GM21360 (cell line): ENCODE measurements at regions not wholly inside any gene's neighbourhood (a gene's known extent, or its start where the extent isn't known, plus 50 kb on each side); places are given as distances from the start of the nearest gene placed in this dataset.

ENCODE experiments used
- ATAC-seq: cut with Tn5 transposase; IDR thresholded peaks from one replicate; pipeline ENCODE4 v1.9.1; 2021; ENCODE audit warnings: mild to moderate bottlenecking, moderate library complexity; ENCODE audit not compliant: unreplicated experiment

GRCh38 chr12:13597837-13598236 is 383.6 kb downstream of the GRIN2B start:
- ATAC-seq, result no peak

GRCh38 chr12:13597166-13597565 is 384.2 kb downstream of the GRIN2B start:
- ATAC-seq, result no peak

DNA sequence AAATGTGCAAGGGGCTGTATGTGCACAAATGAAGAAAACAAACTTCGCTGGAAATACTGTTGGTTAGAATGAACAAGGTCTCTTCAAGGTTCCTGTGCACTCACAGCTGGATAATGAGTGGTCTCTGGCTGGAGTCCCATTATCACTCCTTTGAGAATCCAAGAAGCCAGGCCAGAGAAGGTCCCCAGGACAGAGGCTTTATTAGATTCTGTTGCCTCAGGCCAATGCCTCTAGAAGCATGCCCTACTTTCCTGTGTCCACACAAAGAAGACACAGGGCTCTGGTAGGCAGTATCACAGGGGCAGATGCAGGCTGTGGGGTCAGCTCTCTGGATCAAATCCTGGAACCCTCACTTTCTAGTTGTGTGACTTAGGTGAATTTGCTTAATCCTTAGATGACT is 384.7 kb downstream of the GRIN2B start:
- no peak for ATAC-seq

GRCh38 chr12:13595536-13596443 is 385.6 kb downstream of the GRIN2B start:
- no peak for ATAC-seq

GRCh38 chr12:13594731-13595514 is 386.5 kb downstream of the GRIN2B start:
- ATAC-seq, result no peak

- no peak for ATAC-seq
Observed at GRCh38 chr12:13592063-13592942, 389.1 kb downstream of the GRIN2B start.

DNA sequence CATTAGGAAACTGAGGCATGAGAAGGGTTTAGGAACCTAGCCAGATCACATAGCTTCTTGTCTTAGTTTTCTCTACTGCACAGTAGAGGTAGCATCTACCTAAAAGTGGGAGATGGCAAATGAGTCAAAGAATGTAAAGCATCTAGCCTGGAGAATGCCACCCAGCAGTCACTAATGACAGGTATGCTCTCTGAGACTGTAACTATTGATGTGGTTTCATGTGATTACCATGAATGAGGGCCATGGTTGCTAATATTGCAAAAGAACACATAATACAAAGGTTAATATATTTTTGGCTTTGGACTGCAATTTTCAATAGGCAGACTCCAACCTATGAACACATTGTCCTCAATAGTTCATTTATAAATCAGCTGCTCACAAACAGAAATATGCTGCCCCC is 389.9 kb downstream of the GRIN2B start:
- ATAC-seq, result no peak

- ATAC-seq, result no peak
Observed at GRCh38 chr12:13591059-13591458, 390.3 kb downstream of the GRIN2B start.

DNA sequence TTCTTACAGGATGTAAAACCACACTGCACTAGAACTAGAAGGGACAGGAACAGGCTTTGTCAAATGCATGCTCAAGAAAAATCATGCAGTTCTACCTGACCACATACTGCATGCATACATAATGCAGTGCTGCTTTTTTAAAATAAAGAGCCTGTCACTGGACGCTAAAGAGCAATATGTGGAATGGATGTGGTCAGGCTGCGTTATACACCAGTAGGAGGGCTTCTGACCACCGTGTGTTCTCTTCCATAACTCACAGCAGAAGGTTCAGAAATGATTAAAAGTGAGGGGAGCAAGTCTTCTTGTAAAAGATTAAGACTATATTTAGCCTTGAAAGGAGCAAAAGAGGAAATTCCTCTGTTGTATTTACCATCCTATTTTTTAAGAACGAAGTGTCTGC is 392.0 kb downstream of the EMP1 start:
- ATAC-seq, result no peak

DNA sequence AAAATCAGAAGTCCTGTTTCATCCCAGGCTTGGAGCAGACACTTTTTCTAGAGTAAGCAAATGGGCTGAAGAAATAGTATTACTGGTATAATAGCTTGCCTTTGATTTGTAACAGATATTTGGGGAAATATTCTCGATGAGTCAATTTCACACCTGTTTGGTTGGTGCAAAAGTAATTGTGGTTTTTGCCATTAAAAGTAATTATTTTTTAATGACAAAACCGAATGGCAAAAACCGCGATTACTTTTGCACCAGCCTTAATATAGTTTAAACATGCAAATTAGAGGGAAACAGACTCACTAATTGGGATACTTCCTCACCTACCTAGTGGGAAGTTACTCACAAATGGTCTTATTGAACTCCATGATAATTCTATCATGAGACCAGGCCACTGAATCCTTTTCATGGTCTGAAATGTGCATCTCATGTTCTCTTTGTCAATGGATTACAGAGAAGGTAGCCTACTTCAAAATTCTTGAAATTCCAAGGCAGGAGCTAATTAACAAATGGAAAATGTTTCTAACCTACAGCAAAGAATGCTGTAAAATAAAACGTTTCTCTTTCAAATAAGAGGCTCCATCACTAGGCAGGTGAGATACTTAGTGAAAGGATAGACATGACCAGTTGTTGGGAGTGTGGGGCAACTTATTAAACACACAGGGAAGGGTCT is 391.3 kb downstream of the EMP1 start:
- ATAC-seq, result no peak

- ATAC-seq, result no peak
Observed at GRCh38 chr12:13586361-13586760, 389.8 kb downstream of the EMP1 start.

GRCh38 chr12:13584541-13584940 is 388.0 kb downstream of the EMP1 start:
- ATAC-seq, result no peak

GRCh38 chr12:13583630-13584029 is 387.1 kb downstream of the EMP1 start:
- ATAC-seq, result no peak

DNA sequence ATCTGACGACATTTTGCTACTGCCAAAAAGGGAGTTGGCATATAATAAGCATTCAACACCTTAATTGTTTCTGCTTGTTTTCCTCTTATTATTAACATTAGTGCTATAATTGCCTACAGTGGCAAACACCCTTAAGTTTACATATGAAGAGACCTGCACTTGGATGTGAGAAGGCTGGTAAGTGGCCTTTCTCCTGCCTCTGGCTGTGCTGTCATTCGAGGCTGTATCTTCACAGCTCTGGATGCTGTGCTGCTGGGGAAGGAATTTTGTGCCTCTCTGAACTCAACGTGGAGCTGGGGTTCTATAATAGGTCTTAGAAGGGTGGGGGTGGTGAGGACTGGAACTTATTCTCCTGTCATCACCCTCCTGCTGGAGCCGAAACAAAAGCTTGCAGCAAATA is 385.9 kb downstream of the EMP1 start:
- no peak for ATAC-seq

DNA sequence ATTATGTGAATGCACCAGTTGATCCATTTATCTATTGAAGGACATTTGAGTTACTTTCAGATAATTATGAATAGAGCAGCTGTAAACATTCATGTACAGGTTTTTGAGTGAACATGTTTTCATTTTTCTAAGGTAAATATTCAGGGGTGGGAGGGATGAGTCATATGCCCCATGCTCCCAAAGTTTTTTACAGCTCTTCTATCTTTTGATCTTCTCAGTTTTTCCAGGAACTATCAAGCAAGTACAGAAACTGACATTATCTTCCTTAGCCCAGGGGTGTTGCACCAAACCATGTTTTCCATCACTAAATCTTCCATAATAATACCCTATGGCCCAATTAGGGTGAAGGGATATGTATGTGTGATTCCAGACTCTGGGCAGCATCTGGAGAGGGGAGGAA is 384.5 kb downstream of the EMP1 start:
- ATAC-seq, result no peak

GRCh38 chr12:13580206-13580605 is 383.7 kb downstream of the EMP1 start:
- ATAC-seq, result no peak

- no peak for ATAC-seq
Observed at GRCh38 chr12:13576935-13577500, 380.5 kb downstream of the EMP1 start.

GRCh38 chr12:13573698-13574321 is 377.3 kb downstream of the EMP1 start:
- ATAC-seq, result no peak

DNA sequence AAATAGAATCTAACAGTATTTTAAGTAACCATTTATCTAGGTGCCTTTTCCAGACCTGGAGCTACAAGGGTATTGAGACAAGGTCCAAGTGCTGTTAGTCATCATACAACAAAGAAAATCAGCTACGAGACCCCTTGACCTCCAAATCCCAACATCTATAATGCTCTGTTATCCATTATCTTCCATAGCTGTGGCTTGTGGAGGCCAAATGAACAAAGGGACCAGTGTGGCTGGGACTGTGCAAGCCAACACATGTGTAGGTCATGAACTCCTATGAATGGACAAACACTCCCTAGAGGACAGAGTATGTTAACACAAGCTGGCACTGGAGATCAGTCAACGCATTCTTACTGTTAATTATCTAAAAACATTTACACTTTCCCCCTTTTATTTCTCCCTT is 374.5 kb downstream of the EMP1 start:
- no peak for ATAC-seq
